Uterus (tissue), 2 donors: ENCODE measurements at regions not wholly inside any gene's neighbourhood (a gene's known extent, or its start where the extent isn't known, plus 50 kb on each side); places are given as distances from the start of the nearest gene placed in this dataset.

Source experiments
- CTCF ChIP-seq, 4 experiments: fragments of 200-600 bp in 2 of 4; fragments of 450-650 bp in 2 of 4; sonication (generic) in 2 of 4; IDR thresholded peaks; one replicate each; pipeline ENCODE4 v1.5.1; 2016 to 2019; ENCODE audit warnings: antibody characterized with exemption in 4 of 4, mild to moderate bottlenecking in 2 of 4, moderate library complexity in 1 of 4
- POLR2A ChIP-seq, 2 donors: fragments of 450-650 bp; IDR thresholded peaks; one replicate each; pipeline ENCODE4 v1.6.1; 2016; ENCODE audit warnings: antibody characterized with exemption in 2 of 2, mild to moderate bottlenecking in 1 of 2, moderate library complexity in 1 of 2

GRCh38 chr10:29224631-29225030, 64.2 kb upstream of the LYZL1 start:
- TF ChIP-seq CTCF (IDR thresholded peaks at IDR 0.05) = no peak
- TF ChIP-seq POLR2A (IDR thresholded peaks at IDR 0.05) = no peak
